Omental fat pad (tissue), 3 donors: ENCODE measurements at regions not wholly inside any gene's neighbourhood (a gene's known extent, or its start where the extent isn't known, plus 50 kb on each side); places are given as distances from the start of the nearest gene placed in this dataset.

ENCODE experiments used
- ATAC-seq: fragments of 150-250 bp; one replicate; pipeline ENCODE4 v1.9.1; 2016; ENCODE audit warnings: mild to moderate bottlenecking, moderate library complexity; ENCODE audit not compliant: low FRiP score
- DNase-seq: peaks from one replicate; pipeline ENCODE4 v3.0.0-alpha.2; 2019; ENCODE audit warnings: low spot score
- TF ChIP-seq, protein P1 (sequence below), 3 donors: fragments of 450-650 bp; IDR thresholded peaks; one replicate each; pipeline ENCODE4 v1.5.1; 2016 to 2017; ENCODE audit warnings: antibody characterized with exemption in 3 of 3, mild to moderate bottlenecking in 3 of 3, moderate library complexity in 2 of 3

DNA sequence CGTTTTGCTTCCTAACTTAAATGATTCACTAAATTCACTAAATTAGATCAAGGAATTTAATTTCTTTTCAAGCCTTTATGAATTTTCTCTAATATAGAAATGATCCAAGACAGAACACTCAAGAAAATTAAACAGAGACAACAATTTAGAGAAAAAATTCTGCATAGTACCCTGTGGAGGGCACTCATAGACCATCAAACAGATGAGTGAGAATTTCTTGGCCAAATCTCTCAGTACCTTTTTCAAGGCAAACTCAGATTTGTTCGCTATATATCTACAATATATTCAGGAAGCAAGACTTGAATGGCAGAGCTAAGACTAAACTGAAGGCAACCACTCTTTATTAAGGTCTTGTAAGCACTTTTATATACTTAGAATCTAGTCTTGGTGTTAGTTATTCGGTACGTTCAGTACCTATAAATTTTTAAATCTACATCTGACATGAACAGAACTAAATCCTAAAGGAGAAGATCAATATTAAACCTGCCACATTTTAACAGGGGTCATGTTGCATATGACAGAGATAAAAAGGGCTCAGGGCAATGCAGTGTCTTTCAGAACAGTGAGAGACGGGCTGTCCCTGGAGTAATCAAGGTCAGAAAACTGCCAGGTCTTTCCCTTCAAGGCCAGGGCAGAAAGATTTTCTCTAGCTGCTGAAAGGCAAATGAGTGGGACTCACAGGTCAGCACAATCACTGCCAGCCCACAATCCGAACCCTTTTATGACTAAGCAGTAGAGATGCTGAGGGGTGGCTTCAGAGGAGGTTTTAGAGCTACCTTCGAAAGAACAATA lies 118.8 kb upstream of the TMPRSS15 start:
- TF ChIP-seq, protein P1, sequence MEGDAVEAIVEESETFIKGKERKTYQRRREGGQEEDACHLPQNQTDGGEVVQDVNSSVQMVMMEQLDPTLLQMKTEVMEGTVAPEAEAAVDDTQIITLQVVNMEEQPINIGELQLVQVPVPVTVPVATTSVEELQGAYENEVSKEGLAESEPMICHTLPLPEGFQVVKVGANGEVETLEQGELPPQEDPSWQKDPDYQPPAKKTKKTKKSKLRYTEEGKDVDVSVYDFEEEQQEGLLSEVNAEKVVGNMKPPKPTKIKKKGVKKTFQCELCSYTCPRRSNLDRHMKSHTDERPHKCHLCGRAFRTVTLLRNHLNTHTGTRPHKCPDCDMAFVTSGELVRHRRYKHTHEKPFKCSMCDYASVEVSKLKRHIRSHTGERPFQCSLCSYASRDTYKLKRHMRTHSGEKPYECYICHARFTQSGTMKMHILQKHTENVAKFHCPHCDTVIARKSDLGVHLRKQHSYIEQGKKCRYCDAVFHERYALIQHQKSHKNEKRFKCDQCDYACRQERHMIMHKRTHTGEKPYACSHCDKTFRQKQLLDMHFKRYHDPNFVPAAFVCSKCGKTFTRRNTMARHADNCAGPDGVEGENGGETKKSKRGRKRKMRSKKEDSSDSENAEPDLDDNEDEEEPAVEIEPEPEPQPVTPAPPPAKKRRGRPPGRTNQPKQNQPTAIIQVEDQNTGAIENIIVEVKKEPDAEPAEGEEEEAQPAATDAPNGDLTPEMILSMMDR (IDR thresholded peaks at IDR 0.05) = no peak
- ATAC-seq = no peak

DNA sequence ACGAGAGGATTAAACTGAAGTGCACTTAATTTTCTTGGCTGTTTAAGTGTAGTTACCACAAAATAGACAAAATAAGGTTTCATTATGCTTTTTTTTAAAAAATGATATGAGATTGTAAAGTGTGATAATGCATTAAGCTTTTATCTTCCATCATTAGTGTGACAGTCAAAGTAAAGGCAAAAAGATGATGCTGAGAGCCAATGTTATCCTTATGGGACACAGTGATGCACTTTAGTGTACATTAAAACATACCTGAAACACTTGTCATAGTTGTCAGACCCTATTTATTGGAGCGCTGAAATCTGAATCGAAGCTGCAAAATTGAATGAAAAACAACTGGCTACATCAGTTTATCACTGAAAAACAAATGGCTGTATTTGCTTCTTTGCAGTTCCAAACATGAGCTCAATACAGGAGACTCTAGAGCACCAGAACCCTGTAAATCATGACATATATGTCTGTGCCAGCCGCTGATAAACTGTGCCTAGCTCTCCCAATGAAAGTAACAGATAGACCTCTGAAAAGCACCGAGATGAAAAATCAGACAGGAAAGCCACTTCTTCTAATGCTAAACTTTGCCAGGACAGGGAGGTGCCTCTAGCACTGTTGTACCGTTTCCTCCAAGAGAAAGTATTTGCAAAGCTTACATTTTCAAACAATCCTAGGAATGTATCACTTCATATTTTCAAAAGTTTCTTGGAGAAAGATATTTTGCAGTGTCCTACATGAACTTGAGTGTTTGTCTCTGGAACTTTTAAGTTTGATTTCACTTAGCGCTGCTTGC lies 120.7 kb upstream of the TMPRSS15 start:
- DNase-seq (no peak), ATAC-seq (no peak)
- TF ChIP-seq, protein P1 (IDR thresholded peaks at IDR 0.05) = no peak

More for the DNA sequence above, 118.8 kb upstream of the TMPRSS15 start:
- DNase-seq = no peak

DNA sequence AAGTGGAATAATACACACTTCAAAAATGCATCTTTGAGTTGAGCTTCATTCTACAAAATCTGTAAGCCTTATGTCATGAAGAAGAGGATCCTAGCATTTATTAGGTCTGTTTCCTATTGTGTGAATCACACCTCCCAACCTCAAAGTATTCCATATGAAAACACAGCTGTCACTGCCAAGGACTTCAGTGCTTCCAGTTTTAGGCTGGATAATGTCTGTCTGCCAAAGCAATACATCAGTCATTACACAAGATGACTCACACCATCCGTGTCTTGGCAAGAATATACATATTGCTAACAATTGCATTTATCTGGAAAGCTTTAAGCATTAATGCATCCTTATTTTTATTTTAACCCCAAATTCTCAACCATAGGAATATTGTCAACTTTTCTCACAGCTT lies 125.7 kb upstream of the TMPRSS15 start:
- TF ChIP-seq, protein P1 (IDR thresholded peaks at IDR 0.05) = no peak
- ATAC-seq (no peak), DNase-seq (no peak)

DNA sequence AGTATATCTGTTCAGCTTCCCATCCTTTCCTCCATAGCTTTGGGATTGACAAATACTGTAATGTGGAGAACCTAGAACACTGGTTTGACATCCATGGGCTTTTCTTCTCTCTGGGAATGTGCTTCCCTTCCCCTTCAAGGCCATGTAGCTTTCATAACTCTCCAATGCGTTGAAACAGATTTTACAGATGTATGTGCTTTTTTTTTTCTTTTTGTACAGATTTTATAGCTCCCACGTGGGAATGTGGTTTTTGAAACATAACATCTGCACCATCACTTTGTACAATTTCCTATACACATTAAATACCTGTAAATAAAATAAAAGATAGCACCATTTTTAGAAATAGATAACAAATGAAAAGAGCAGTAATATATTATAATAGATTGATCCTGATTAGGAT lies 138.5 kb upstream of the TMPRSS15 start:
- TF ChIP-seq, protein P1 (IDR thresholded peaks at IDR 0.05) = no peak
- ATAC-seq (no peak), DNase-seq (no peak)

DNA sequence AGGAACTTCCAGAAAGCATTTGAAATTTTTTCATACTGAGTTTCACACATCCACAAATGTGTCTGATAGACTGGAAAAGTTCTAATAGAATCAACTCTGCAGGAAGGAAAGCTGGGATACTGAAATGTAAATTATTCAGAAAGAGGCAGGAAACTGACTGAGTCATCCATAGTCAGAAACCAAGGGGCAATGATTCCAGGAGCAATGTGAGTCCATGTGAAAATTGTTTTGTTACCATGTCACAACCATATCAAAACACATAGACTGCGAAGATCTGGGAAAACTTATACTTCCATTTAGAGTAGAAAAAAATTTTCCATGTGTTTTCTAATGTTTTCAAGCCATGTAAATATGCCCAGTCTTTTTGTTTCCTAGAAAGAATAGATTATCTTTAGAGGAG lies 142.3 kb upstream of the TMPRSS15 start:
- TF ChIP-seq, protein P1 (IDR thresholded peaks at IDR 0.05) = no peak
- no peak for ATAC-seq
- DNase-seq = no peak

DNA sequence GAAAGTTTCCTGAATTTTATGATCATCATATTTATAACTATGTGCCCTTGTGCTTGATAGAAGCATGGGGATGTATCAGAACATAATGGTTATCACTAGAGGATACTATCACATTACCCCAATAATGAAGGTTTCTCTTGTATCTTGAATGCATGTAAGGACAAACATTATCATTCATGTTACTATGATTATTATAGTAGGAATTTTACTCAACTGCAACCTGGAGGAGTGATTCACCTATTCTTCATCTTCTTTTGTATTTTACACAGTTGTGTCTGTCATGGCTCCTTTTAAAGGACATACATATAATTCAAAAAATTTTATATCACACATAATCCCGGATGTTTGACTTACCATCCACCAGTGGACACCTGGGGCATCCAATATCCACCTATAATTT lies 143.8 kb upstream of the TMPRSS15 start:
- no peak for ATAC-seq
- no peak for DNase-seq
- TF ChIP-seq, protein P1 (IDR thresholded peaks at IDR 0.05) = no peak
